ENCODE measurements at regions not wholly inside any gene's neighbourhood (a gene's known extent, or its start where the extent isn't known, plus 50 kb on each side); places are given as distances from the start of the nearest gene placed in this dataset.

DNA sequence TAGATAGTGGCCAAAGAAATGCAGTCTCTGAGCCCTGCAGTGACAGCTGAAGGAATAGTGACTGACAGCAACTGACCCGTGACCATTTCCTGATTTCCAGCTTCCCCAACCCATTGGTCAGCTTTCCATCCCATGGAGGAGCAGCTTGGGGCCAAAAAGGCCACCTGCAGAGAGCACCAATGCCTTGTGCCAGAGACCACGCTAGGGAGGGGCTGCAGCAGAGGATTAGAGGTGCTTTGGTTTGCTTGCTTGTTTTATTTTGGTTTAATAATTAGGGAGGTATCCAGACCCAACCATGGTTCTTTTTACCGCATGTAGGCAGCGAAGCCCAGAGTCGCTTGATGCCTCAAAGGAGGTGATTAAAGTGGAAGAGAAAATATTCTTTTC, 61.3 kb upstream of the SIAH1 start:
- Mint-ChIP-seq H3K36me3 (no peaks in the 10 kb centered on the region), H3K27ac (no peak overlapping the region), H3K4me1 (ENCODE audit: unreplicated experiment) (peaks cover 8% of the 10 kb centered on the region), H3K9me3 (no peaks in the 10 kb centered on the region), H3K4me3 (no peak overlapping the region), H3K27me3 (no peaks in the 10 kb centered on the region)
- no peak for DNase-seq (ENCODE audit: extremely low spot score, unreplicated experiment)
- TF ChIP-seq, protein P1, sequence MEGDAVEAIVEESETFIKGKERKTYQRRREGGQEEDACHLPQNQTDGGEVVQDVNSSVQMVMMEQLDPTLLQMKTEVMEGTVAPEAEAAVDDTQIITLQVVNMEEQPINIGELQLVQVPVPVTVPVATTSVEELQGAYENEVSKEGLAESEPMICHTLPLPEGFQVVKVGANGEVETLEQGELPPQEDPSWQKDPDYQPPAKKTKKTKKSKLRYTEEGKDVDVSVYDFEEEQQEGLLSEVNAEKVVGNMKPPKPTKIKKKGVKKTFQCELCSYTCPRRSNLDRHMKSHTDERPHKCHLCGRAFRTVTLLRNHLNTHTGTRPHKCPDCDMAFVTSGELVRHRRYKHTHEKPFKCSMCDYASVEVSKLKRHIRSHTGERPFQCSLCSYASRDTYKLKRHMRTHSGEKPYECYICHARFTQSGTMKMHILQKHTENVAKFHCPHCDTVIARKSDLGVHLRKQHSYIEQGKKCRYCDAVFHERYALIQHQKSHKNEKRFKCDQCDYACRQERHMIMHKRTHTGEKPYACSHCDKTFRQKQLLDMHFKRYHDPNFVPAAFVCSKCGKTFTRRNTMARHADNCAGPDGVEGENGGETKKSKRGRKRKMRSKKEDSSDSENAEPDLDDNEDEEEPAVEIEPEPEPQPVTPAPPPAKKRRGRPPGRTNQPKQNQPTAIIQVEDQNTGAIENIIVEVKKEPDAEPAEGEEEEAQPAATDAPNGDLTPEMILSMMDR (conservative IDR thresholded peaks at IDR 0.05) = no peak

GRCh38 chr16:48445782-48446533, 60.7 kb upstream of the SIAH1 start:
- no peak for DNase-seq (ENCODE audit: extremely low spot score, unreplicated experiment)
- Mint-ChIP-seq H3K27ac (no peak overlapping the region), H3K4me1 (ENCODE audit: unreplicated experiment) (peaks cover 8% of the 10 kb centered on the region), H3K36me3 (no peaks in the 10 kb centered on the region), H3K4me3 (no peak overlapping the region), H3K27me3 (no peaks in the 10 kb centered on the region), H3K9me3 (no peaks in the 10 kb centered on the region)
- TF ChIP-seq, protein P1 (conservative IDR thresholded peaks at IDR 0.05) = no peak

DNA sequence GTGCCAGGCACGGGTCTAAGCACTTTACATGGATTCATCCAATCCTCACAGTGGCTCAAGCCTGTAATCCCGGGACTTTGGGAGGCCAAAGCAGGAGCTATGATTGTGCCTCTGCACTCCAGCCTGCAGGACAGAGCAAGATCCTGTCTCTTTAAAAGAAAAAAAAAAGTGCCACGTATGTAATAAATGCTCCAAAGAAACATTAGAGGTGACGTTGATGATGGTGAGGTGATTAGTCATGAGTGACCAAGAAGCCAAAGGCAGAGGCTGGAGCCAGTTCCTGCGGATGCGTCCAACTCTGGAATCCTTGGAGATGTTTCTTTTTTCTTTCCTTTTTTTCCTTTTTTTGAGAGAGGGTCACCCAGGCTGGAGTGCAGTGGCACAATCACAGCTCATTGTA, 59.4 kb upstream of the SIAH1 start:
- no peaks in the 10 kb centered on the region for H3K27me3 Mint-ChIP-seq
- H3K36me3 Mint-ChIP-seq = no peaks in the 10 kb centered on the region
- TF ChIP-seq, protein P1 (conservative IDR thresholded peaks at IDR 0.05) = no peak
- peaks cover 8% of the 10 kb centered on the region for H3K4me1 Mint-ChIP-seq (ENCODE audit: unreplicated experiment)
- H3K9me3 Mint-ChIP-seq = no peaks in the 10 kb centered on the region
- H3K27ac Mint-ChIP-seq = no peak overlapping the region
- no peak overlapping the region for H3K4me3 Mint-ChIP-seq
- no peak for DNase-seq (ENCODE audit: extremely low spot score, unreplicated experiment)

GRCh38 chr16:48442379-48442778, 57.2 kb upstream of the SIAH1 start:
- TF ChIP-seq, protein P1 (conservative IDR thresholded peaks at IDR 0.05) = no peak
- no peaks in the 10 kb centered on the region for H3K36me3 Mint-ChIP-seq
- H3K4me3 Mint-ChIP-seq = no peak overlapping the region
- DNase-seq (ENCODE audit: extremely low spot score, unreplicated experiment) = no peak
- peaks cover 2% of the 10 kb centered on the region for H3K27me3 Mint-ChIP-seq
- peaks cover 8% of the 10 kb centered on the region for H3K4me1 Mint-ChIP-seq (ENCODE audit: unreplicated experiment)
- H3K9me3 Mint-ChIP-seq = no peaks in the 10 kb centered on the region
- no peak overlapping the region for H3K27ac Mint-ChIP-seq

DNA sequence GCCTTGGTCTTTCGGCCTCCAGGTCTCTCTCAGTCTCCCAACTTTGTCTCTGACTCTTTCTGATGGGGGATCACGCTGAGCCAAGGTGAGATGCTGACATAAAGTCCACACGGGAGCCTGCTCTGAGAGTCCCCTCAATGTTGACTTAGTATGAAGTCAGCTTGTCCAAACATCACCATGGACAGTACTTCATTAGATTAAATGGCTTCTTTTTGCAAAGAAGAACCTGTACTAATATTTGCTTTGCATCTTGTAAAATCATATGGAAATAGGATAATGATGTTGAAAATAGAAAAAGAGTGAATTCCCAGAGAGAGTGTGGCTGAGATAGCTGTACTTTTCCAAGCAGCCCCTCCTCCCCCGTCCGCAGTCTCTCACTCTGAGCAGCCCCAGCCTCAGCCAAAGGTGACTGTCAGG, 56.7 kb upstream of the SIAH1 start:
- TF ChIP-seq, protein P1 (conservative IDR thresholded peaks at IDR 0.05) = no peak
- H3K9me3 Mint-ChIP-seq = no peaks in the 10 kb centered on the region
- no peaks in the 10 kb centered on the region for H3K36me3 Mint-ChIP-seq
- no peak overlapping the region for H3K4me3 Mint-ChIP-seq
- no peak for DNase-seq (ENCODE audit: extremely low spot score, unreplicated experiment)
- H3K27ac Mint-ChIP-seq = no peak overlapping the region
- peaks cover 7% of the 10 kb centered on the region for H3K27me3 Mint-ChIP-seq
- peaks cover 8% of the 10 kb centered on the region for H3K4me1 Mint-ChIP-seq (ENCODE audit: unreplicated experiment)
